ENCODE measurements at regions not wholly inside any gene's neighbourhood (a gene's known extent, or its start where the extent isn't known, plus 50 kb on each side); places are given as distances from the start of the nearest gene placed in this dataset.

DNA sequence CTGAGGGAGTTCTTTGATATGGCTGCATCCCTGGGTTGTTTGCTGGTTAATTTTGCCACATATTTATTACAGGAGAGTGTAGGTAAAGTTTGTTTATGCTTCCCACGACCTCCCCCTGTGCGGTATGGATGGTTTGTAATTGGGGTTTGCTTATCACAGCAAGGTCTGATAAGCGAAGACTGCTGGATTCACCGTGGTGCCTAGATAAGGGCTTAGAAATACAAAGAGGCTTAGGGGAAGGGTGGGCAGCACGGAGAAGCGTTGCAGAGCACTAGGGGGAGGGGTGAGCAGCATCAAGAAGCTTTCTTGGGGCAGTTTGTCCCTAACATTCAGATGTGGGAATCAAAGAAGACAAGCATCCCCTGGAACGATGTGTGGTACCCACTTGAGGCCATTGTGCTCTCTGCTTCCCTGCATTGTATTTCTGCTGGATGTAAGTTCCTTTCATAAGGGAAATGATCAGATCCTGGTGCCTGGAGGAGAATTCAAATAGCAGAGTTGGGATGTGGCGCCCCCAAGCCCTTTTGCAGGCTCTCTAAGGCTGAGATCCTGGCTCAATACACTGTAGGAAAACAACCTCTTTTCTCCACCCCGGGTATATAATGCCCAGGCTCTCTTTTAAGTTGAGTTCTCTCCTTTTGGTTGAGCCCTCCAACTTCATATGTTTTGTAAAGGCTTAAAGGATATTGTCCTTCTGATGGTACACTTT, 598.1 kb upstream of the ADGRL4 start:
- Mint-ChIP-seq H3K9me3 (no peaks in the 10 kb centered on the region), H3K27me3 (no peaks in the 10 kb centered on the region), H3K27ac (no peak overlapping the region), H3K4me3 (no peak overlapping the region), H3K36me3 (ENCODE audit: low read depth) (no peaks in the 10 kb centered on the region), H3K4me1 (no peaks in the 10 kb centered on the region)
- DNase-seq (no peak), ATAC-seq (ENCODE audit: low read depth) (no peak)
- intact Hi-C loops (cut with micrococcal nuclease) = no loop called here
- POLR2A ChIA-PET = no interaction called here
- TF ChIP-seq, protein P1, sequence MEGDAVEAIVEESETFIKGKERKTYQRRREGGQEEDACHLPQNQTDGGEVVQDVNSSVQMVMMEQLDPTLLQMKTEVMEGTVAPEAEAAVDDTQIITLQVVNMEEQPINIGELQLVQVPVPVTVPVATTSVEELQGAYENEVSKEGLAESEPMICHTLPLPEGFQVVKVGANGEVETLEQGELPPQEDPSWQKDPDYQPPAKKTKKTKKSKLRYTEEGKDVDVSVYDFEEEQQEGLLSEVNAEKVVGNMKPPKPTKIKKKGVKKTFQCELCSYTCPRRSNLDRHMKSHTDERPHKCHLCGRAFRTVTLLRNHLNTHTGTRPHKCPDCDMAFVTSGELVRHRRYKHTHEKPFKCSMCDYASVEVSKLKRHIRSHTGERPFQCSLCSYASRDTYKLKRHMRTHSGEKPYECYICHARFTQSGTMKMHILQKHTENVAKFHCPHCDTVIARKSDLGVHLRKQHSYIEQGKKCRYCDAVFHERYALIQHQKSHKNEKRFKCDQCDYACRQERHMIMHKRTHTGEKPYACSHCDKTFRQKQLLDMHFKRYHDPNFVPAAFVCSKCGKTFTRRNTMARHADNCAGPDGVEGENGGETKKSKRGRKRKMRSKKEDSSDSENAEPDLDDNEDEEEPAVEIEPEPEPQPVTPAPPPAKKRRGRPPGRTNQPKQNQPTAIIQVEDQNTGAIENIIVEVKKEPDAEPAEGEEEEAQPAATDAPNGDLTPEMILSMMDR (IDR thresholded peaks at IDR 0.05) = no peak
- CTCF ChIA-PET = no interaction called here

DNA sequence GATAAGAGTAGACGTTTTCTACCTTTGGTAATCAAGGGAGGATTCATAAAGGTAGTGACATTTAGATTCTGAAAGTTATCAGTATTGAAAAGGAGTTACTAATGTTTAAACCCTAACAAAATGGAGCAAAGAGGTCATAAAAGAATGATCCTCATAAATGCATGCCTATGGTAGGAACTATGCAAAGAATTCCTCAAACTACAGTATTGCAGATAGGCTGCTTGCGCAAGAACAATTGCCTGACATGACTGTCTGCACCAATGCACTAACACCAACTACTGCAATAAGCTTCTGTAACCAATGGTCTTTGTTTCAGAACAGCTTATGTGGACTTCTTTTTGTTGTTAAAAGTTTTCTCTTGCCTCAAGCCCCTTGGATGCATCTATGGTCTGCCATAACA, 597.3 kb upstream of the ADGRL4 start:
- DNase-seq (no peak), ATAC-seq (ENCODE audit: low read depth) (no peak)
- no peaks in the 10 kb centered on the region for H3K36me3 Mint-ChIP-seq (ENCODE audit: low read depth)
- TF ChIP-seq, protein P1 (IDR thresholded peaks at IDR 0.05) = no peak
- CTCF ChIA-PET = no interaction called here
- H3K9me3 Mint-ChIP-seq = no peaks in the 10 kb centered on the region
- no peaks in the 10 kb centered on the region for H3K4me1 Mint-ChIP-seq
- H3K27me3 Mint-ChIP-seq = no peaks in the 10 kb centered on the region
- POLR2A ChIA-PET = no interaction called here
- no peak overlapping the region for H3K4me3 Mint-ChIP-seq
- intact Hi-C loops (cut with micrococcal nuclease) = no loop called here
- no peak overlapping the region for H3K27ac Mint-ChIP-seq

DNA sequence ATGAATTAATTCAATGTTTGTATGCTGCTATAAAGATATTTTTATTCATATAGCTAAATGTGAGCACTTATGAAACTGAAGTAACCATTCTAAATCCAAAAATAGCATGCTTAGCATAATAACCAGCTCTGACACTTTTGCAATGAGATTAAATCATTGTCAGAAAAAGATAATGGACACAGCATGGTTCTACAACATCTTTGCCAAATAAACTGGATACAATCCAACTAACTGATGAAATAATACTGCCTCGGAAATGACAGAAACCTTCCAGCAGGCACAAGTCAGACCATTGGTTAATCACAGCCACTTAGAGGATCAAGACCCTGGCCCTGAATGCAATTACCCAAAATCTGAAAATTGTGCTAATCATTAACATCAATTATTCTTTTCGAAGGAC, 592.7 kb upstream of the ADGRL4 start:
- H3K4me1 Mint-ChIP-seq = no peaks in the 10 kb centered on the region
- intact Hi-C loops (cut with micrococcal nuclease) = no loop called here
- ChIA-PET CTCF (no interaction called here), POLR2A (no interaction called here)
- TF ChIP-seq, protein P1 (IDR thresholded peaks at IDR 0.05) = no peak
- H3K27ac Mint-ChIP-seq = no peak overlapping the region
- H3K9me3 Mint-ChIP-seq = no peaks in the 10 kb centered on the region
- no peak overlapping the region for H3K4me3 Mint-ChIP-seq
- no peaks in the 10 kb centered on the region for H3K36me3 Mint-ChIP-seq (ENCODE audit: low read depth)
- DNase-seq (no peak), ATAC-seq (ENCODE audit: low read depth) (no peak)
- no peaks in the 10 kb centered on the region for H3K27me3 Mint-ChIP-seq

DNA sequence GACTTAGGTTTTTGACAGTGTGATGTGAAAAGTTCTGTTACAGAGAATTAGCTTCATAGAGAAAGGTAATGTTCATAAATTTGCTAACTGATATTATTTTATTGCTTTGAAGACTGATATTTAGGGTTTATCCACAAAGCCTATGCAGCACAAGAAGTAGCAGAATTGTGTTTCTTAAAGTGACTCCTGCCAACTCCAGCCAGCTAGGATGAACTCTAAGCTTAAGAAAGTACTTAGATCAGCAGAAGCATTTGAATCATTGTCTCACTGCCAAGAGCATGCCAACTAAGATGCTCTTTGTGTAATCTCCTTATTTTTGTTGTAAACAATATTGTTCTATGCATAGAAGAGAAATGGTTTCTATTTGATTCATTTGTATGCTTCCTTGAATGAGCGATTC, 589.4 kb upstream of the ADGRL4 start:
- CTCF ChIA-PET = no interaction called here
- Mint-ChIP-seq H3K27ac (no peak overlapping the region), H3K27me3 (no peaks in the 10 kb centered on the region), H3K9me3 (no peaks in the 10 kb centered on the region), H3K4me3 (no peak overlapping the region), H3K36me3 (ENCODE audit: low read depth) (no peaks in the 10 kb centered on the region), H3K4me1 (no peaks in the 10 kb centered on the region)
- TF ChIP-seq, protein P1 (IDR thresholded peaks at IDR 0.05) = no peak
- DNase-seq (no peak), ATAC-seq (ENCODE audit: low read depth) (no peak)
- POLR2A ChIA-PET = no interaction called here
- intact Hi-C loops (cut with micrococcal nuclease) = no loop called here

DNA sequence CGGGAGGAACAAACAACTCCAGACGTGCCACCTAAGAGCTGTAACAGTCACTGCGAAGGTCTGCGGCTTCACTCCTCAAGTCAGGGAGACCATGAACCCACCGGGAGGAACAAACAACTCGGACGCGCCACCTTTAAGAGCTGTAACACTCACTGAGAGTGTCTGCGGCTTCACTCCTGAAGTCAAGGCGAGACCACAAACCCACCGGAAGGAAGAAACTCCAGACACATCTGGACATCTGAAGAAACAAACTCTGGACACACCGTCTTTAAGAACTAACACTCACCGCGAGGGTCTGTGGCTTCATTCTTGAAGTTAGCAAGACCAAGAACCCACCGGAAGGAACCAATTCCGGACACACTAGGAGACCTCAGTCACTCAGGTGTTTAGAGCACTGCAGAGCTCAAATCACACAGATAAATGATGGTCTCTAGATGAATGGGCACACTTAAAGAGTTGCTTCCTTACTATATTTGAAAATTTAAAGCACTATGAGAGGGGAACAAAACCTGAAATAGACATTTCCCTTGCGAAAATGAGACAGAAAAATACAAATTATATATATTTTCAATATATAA, 587.7 kb upstream of the ADGRL4 start:
- TF ChIP-seq, protein P1 (IDR thresholded peaks at IDR 0.05) = no peak
- ATAC-seq (ENCODE audit: low read depth) (no peak), DNase-seq (no peak)
- H3K4me1 Mint-ChIP-seq = no peaks in the 10 kb centered on the region
- no peaks in the 10 kb centered on the region for H3K9me3 Mint-ChIP-seq
- no peak overlapping the region for H3K4me3 Mint-ChIP-seq
- POLR2A ChIA-PET = no interaction called here
- no peak overlapping the region for H3K27ac Mint-ChIP-seq
- no peaks in the 10 kb centered on the region for H3K27me3 Mint-ChIP-seq
- H3K36me3 Mint-ChIP-seq (ENCODE audit: low read depth) = no peaks in the 10 kb centered on the region
- CTCF ChIA-PET = no interaction called here
- intact Hi-C loops (cut with micrococcal nuclease) = no loop called here
